ENCODE measurements at regions not wholly inside any gene's neighbourhood (a gene's known extent, or its start where the extent isn't known, plus 50 kb on each side); places are given as distances from the start of the nearest gene placed in this dataset.
A peak's percentile ranks its signal among the peaks of the same experiment; 100 is the strongest.

DNA sequence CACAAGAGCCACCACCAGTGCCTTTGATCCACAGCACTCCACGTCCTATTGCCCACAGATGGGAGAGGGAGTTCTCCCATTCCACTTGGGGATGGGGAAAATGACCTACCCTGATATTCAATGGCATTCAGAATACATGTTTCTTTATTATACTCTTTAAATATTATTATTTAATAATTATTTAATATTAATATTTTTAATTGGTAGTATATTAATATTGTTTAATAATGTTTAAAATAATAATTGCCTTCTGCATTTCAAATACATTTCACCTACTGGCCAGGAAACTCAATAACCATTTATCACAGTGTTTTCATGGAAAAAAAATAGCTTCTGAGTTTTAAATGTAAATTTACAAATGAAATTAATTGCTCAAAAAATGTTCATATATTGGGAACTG is 127.4 kb upstream of the G2E3 start:
- in situ Hi-C loops (cut with HindIII; ENCODE audit: low sequenced_read_pairs), result no loop called here
- DNase-seq (ENCODE audit: low read depth, low spot score), result no peak
- H3K4me3 ChIP-seq (ENCODE audit: low read depth, low read length), result no peak overlapping the region
- TF ChIP-seq, protein P1, sequence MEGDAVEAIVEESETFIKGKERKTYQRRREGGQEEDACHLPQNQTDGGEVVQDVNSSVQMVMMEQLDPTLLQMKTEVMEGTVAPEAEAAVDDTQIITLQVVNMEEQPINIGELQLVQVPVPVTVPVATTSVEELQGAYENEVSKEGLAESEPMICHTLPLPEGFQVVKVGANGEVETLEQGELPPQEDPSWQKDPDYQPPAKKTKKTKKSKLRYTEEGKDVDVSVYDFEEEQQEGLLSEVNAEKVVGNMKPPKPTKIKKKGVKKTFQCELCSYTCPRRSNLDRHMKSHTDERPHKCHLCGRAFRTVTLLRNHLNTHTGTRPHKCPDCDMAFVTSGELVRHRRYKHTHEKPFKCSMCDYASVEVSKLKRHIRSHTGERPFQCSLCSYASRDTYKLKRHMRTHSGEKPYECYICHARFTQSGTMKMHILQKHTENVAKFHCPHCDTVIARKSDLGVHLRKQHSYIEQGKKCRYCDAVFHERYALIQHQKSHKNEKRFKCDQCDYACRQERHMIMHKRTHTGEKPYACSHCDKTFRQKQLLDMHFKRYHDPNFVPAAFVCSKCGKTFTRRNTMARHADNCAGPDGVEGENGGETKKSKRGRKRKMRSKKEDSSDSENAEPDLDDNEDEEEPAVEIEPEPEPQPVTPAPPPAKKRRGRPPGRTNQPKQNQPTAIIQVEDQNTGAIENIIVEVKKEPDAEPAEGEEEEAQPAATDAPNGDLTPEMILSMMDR (IDR thresholded peaks at IDR 0.05; ENCODE audit: low read depth, low read length), result no peak

DNA sequence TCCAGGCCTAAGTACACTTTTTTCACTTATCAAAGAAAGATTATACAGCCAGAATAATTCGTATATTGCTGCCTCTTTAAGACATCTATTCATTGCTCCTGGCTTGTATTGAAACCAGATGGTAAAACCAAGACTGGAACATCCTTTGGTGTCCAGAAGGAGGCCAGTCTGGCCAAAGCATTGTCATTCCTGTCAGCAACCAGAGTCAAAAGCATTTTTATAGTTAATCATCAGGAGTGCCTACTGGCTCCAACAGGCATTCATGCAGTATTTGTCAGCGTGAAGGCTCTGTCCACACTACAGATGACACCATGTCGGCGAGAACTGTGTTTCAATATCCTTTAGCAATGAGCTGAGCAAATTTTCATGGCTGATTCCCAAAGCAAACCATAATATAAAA is 118.0 kb upstream of the G2E3 start:
- no peak overlapping the region for H3K4me3 ChIP-seq (ENCODE audit: low read depth, low read length)
- in situ Hi-C loops (cut with HindIII; ENCODE audit: low sequenced_read_pairs), result no loop called here
- TF ChIP-seq, protein P1 (IDR thresholded peaks at IDR 0.05; ENCODE audit: low read depth, low read length), result no peak
- no peak for DNase-seq (ENCODE audit: low read depth, low spot score)

DNA sequence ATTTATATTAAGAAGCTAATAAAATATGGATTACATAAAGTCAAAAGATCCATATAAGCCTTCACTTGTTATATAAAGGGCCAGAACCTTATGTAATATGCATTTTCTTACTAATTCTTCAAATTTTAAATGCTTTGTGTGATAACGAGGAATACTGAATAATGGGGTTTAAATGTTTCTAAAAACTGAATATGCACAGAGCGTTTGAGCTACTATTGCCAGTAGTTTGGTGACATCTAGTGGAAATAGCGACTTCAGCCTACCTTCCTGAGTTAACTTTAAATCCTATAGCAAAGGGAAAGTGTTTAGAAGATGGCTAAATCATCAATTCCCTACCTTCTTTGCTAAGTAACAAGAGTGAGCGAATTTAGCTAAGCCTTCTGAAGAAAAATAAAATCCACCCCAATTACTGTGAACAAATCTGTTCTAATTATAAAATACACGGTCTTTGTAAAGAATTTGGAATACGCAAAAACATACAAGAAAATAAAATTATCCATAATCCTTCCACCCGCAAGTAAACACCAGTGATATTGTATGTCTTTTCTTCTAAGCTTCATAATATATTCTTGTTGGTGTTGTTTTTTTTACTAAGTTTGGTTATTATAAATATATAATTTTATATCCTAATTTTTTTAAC is 115.5 kb upstream of the G2E3 start:
- in situ Hi-C loops (cut with HindIII; ENCODE audit: low sequenced_read_pairs), result no loop called here
- H3K4me3 ChIP-seq (ENCODE audit: low read depth, low read length), result no peak overlapping the region
- DNase-seq (ENCODE audit: low read depth, low spot score), result peak; percentile 53
- TF ChIP-seq, protein P1 (IDR thresholded peaks at IDR 0.05; ENCODE audit: low read depth, low read length), result peak; percentile 57

DNA sequence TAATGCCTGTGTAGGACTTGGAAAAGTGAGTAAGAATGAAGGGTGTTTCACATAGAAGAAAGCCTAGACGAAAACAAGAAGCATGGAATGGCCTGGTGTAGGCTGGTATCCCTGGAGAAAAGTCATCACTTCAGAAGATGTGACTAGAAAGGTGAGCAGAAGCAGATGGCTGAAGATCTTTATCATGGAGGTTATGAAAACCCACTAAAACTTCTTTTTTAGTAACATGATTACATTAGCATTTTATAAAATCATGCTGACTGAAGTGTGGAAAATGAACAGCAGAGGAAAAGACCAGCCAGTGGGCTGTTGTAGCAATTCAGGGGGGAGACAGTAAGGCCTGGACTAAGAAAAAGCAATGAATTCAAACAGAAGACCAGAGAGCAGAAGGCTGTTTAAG is 114.5 kb upstream of the G2E3 start:
- no peak overlapping the region for H3K4me3 ChIP-seq (ENCODE audit: low read depth, low read length)
- TF ChIP-seq, protein P1 (IDR thresholded peaks at IDR 0.05; ENCODE audit: low read depth, low read length), result no peak
- DNase-seq (ENCODE audit: low read depth, low spot score), result no peak
- in situ Hi-C loops (cut with HindIII; ENCODE audit: low sequenced_read_pairs), result no loop called here

DNA sequence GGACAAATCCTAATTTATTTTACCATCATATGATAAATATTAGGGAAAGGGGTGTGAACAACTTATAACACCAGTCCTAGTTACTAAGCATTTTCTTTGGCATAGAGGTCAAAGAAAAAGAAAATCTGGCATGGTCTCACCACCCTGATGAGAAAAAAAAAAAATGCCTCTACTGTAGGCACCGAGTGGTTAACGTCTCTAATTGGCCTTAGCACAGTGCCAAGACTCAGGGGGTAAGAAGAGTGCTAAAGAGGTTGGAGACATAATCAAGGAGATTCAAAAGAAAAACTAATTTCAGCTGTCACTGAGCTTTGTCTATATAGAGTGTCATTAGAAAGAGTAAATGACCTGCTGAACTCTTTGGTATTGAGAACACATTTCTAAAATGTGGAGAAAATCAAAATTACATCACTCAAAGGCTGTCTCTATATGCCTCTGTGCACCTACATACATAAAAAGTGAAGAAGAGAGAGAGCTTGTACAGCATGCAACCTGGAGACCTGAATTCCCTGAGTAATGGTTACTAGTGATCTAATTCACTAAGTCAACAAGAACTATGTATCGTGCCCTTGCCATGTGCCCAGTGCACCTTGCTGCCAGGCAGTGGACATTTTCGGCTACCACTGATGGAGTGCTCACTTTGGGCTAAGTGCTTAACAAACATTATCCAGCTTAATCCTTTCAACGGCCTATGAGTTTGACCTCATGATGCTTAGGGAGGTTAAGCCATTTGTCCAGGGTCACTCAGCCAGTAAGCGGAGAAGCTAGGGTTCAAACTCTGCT is 113.8 kb upstream of the G2E3 start:
- in situ Hi-C loops (cut with HindIII; ENCODE audit: low sequenced_read_pairs), result no loop called here
- TF ChIP-seq, protein P1 (IDR thresholded peaks at IDR 0.05; ENCODE audit: low read depth, low read length), result no peak
- no peak for DNase-seq (ENCODE audit: low read depth, low spot score)
- H3K4me3 ChIP-seq (ENCODE audit: low read depth, low read length), result no peak overlapping the region

DNA sequence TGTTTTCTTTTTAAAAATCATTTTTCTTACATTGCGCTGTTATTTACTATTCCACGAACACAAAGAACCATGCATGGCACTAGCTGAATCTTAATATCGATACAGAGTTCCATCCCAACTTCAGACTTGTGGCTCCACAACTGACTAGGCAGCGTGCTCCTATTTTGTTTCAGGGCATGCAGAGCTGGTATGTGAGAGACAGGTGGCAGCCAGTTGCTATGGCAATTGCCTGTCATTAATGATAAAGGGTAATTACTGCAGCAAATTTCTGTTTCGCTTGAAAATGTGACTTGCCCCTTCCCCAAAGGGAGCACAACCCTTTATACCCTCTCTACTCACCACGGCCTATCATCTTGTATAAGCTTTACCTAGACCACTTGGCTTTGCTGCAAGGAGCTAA is 113.1 kb upstream of the G2E3 start:
- no peak for DNase-seq (ENCODE audit: low read depth, low spot score)
- no peak overlapping the region for H3K4me3 ChIP-seq (ENCODE audit: low read depth, low read length)
- TF ChIP-seq, protein P1 (IDR thresholded peaks at IDR 0.05; ENCODE audit: low read depth, low read length), result no peak
- in situ Hi-C loops (cut with HindIII; ENCODE audit: low sequenced_read_pairs), result no loop called here

All from astrocyte of the spinal cord (primary cell).